ENCODE measurements at regions not wholly inside any gene's neighbourhood (a gene's known extent, or its start where the extent isn't known, plus 50 kb on each side); places are given as distances from the start of the nearest gene placed in this dataset.

GRCh38 chr10:3902809-3903410 lies 117.9 kb upstream of the KLF6 start:
- H3K4me3 ChIP-seq: no peak overlapping the region
- no peak for DNase-seq
- no peaks in the 10 kb centered on the region for H3K36me3 ChIP-seq
- intact Hi-C loops (cut with DNase I): no loop called here
- TF ChIP-seq CTCF (IDR thresholded peaks at IDR 0.05) (no peak), EP300 (IDR thresholded peaks at IDR 0.05) (no peak), POLR2AphosphoS5 (IDR thresholded peaks at IDR 0.05) (no peak), POLR2A (IDR thresholded peaks at IDR 0.05) (no peak)
- 97 to 98% methylated on average over 6 of the region's 6 CpGs for WGBS, 2 donors
- H3K27ac ChIP-seq: peak overlapping the region; percentile 45 to 64 (median 63)
- no peaks in the 10 kb centered on the region for H3K9me3 ChIP-seq
- H3K4me1 ChIP-seq: peaks cover 0 to 34% (median 31%) of the 10 kb centered on the region in 4 donors
- no peaks in the 10 kb centered on the region for H3K27me3 ChIP-seq

- Histone ChIP-seq H3K9me3 (no peaks in the 10 kb centered on the region), H3K4me3 (no peak overlapping the region), H3K4me1 (peaks cover 0 to 29% (median 27%) of the 10 kb centered on the region in 4 donors), H3K36me3 (no peaks in the 10 kb centered on the region), H3K27ac (peak overlapping the region; percentile 45 to 64 (median 63)), H3K27me3 (no peaks in the 10 kb centered on the region)
- intact Hi-C loops (cut with DNase I): no loop called here
- TF ChIP-seq EP300 (IDR thresholded peaks at IDR 0.05) (no peak), CTCF (IDR thresholded peaks at IDR 0.05) (no peak), POLR2A (IDR thresholded peaks at IDR 0.05) (no peak), POLR2AphosphoS5 (IDR thresholded peaks at IDR 0.05) (no peak)
- 53 to 57% methylated on average over 8 of the region's 8 CpGs for WGBS, 2 donors
- DNase-seq: no peak
Measured at GRCh38 chr10:3902054-3902808, 117.2 kb upstream of the KLF6 start.

GRCh38 chr10:3901370-3901769 lies 116.4 kb upstream of the KLF6 start:
- Histone ChIP-seq H3K36me3 (no peaks in the 10 kb centered on the region), H3K9me3 (no peaks in the 10 kb centered on the region), H3K27ac (peak overlapping the region in 2 of 4 donors; percentile 62 to 64), H3K27me3 (no peaks in the 10 kb centered on the region), H3K4me3 (no peak overlapping the region), H3K4me1 (peaks cover 0 to 33% (median 24%) of the 10 kb centered on the region in 4 donors)
- WGBS, 2 donors: 90% methylated on average over 2 of the region's 2 CpGs
- no peak for TF ChIP-seq EP300 (IDR thresholded peaks at IDR 0.05)
- no peak for TF ChIP-seq POLR2AphosphoS5 (IDR thresholded peaks at IDR 0.05)
- intact Hi-C loops (cut with DNase I): no loop called here
- no peak for DNase-seq

- DNase-seq: no peak
- Histone ChIP-seq H3K27ac (peak overlapping the region in 2 of 4 donors; percentile 25 to 64), H3K4me3 (no peak overlapping the region), H3K27me3 (no peaks in the 10 kb centered on the region), H3K36me3 (no peaks in the 10 kb centered on the region), H3K4me1 (peaks cover 0 to 33% (median 22%) of the 10 kb centered on the region in 4 donors), H3K9me3 (no peaks in the 10 kb centered on the region)
- WGBS, 2 donors: 93 to 95% methylated on average over 2 of the region's 2 CpGs
- intact Hi-C loops (cut with DNase I): no loop called here
- no peak for TF ChIP-seq EP300 (IDR thresholded peaks at IDR 0.05)
- no peak for TF ChIP-seq CTCF (IDR thresholded peaks at IDR 0.05)
Measured at GRCh38 chr10:3900391-3900790, 115.4 kb upstream of the KLF6 start.

GRCh38 chr10:3898821-3899220 lies 113.8 kb upstream of the KLF6 start:
- TF ChIP-seq POLR2A (IDR thresholded peaks at IDR 0.05) (no peak), EP300 (IDR thresholded peaks at IDR 0.05) (peak in 1 of 4 donors; percentile 23), POLR2AphosphoS5 (IDR thresholded peaks at IDR 0.05) (peak in 3 of 4 donors; percentile 9 to 44 (median 18)), CTCF (IDR thresholded peaks at IDR 0.05) (no peak)
- intact Hi-C loops (cut with DNase I): loop anchor here (10.0 kb wide), 1 partner anchor 446 kb away; no protein-coding TSS in a partner anchor
- no peak for DNase-seq

More at GRCh38 chr10:3898821-3899220, 113.8 kb upstream of the KLF6 start:
- H3K27me3 ChIP-seq: no peaks in the 10 kb centered on the region
- no peaks in the 10 kb centered on the region for H3K36me3 ChIP-seq
- no peaks in the 10 kb centered on the region for H3K9me3 ChIP-seq
- H3K27ac ChIP-seq: peak overlapping the region in 3 of 4 donors; percentile 22 to 64 (median 60)
- peaks cover 0 to 33% (median 22%) of the 10 kb centered on the region in 4 donors for H3K4me1 ChIP-seq
- H3K4me3 ChIP-seq: no peak overlapping the region
- WGBS, 2 donors: 72 to 87% methylated on average over 4 of the region's 4 CpGs

Data from sigmoid colon (tissue), 6 donors.